Upper lobe of left lung (tissue), 6 donors: ENCODE measurements at regions not wholly inside any gene's neighbourhood (a gene's known extent, or its start where the extent isn't known, plus 50 kb on each side); places are given as distances from the start of the nearest gene placed in this dataset.

Source experiments
- ATAC-seq, 2 donors: fragments of 200-7000 bp; cut with Tn5 transposase; one replicate each; pipeline ENCODE4 v1.9.1; 2022; ENCODE audit warnings: mild to moderate bottlenecking in 2 of 2, moderate library complexity in 2 of 2; ENCODE audit not compliant: low FRiP score in 2 of 2
- DNase-seq, 2 donors: peaks; one replicate each; pipeline ENCODE4 v3.0.0-alpha.2; 2019 to 2020
- H3K27ac ChIP-seq, 4 donors: fragments of 200-600 bp; sonication (generic); one replicate each; pipeline ENCODE4 v1.5.1; 2016 to 2019
- H3K27me3 ChIP-seq, 4 donors: fragments of 200-600 bp; sonication (generic); one replicate each; pipeline ENCODE4 v1.5.1; 2017 to 2019
- H3K36me3 ChIP-seq, 4 donors: fragments of 200-600 bp; sonication (generic); one replicate each; pipeline ENCODE4 v1.5.1; 2016 to 2019
- H3K4me1 ChIP-seq, 4 donors: fragments of 200-600 bp; sonication (generic); one replicate each; pipeline ENCODE4 v1.5.1; 2018 to 2019
- H3K4me3 ChIP-seq, 4 donors: fragments of 200-600 bp; sonication (generic); one replicate each; pipeline ENCODE4 v1.5.1; 2017 to 2019; ENCODE audit warnings: mild to moderate bottlenecking in 2 of 4, moderate library complexity in 1 of 4
- H3K9me3 ChIP-seq, 4 donors: fragments of 200-600 bp; sonication (generic); one replicate each; pipeline ENCODE4 v1.5.1; 2018 to 2019
- CTCF ChIP-seq, 6 experiments: fragments of 450-650 bp in 4 of 6; fragments of 200-600 bp in 2 of 6; sonication (generic) in 2 of 6; IDR thresholded peaks; one replicate each; pipeline ENCODE4 v1.5.1; 2016 to 2019; ENCODE audit warnings: antibody characterized with exemption in 6 of 6
- EP300 ChIP-seq, 4 donors: sonication (generic); formaldehyde crosslinking; IDR thresholded peaks; one replicate each; pipeline ENCODE4 v1.5.1; 2017; ENCODE audit warnings: antibody characterized with exemption in 4 of 4, control low read depth in 2 of 4
- POLR2A ChIP-seq, 4 donors: fragments of 450-650 bp; IDR thresholded peaks; one replicate each; pipeline ENCODE4 v1.5.1; 2016 to 2017; ENCODE audit warnings: antibody characterized with exemption in 4 of 4, mild to moderate bottlenecking in 2 of 4
- POLR2AphosphoS5 ChIP-seq, 2 donors: sonication (generic); formaldehyde crosslinking; IDR thresholded peaks; one replicate each; pipeline ENCODE4 v1.5.1; 2017; ENCODE audit warnings: antibody characterized with exemption in 2 of 2
- WGBS, 2 donors: methylation state at CpG; one replicate each; pipeline ENCODE4 v1.1.5; 2017 to 2018; 5-methylcytosine and 5-hydroxymethylcytosine counted together
- donor health status: DM: no; HTN: no; CAD: no; lungs with moderate emphysema.
- donor health status: DM: no; HTN: yes; CAD: no; lungs with severe emphysema.

GRCh38 chr18:78178812-78179211, 800.8 kb upstream of the SALL3 start:
- DNase-seq, result no peak
- no peak for ATAC-seq
- Histone ChIP-seq H3K27me3 (no peaks in the 10 kb centered on the region), H3K9me3 (peaks cover 0 to 7% (median 3%) of the 10 kb centered on the region in 4 donors), H3K4me1 (peaks cover 0 to 3% (median 0%) of the 10 kb centered on the region in 4 donors), H3K27ac (no peak overlapping the region), H3K36me3 (no peaks in the 10 kb centered on the region), H3K4me3 (no peak overlapping the region)
- WGBS, 2 donors, result 68 to 70% methylated on average over 4 of the region's 4 CpGs
- TF ChIP-seq CTCF (IDR thresholded peaks at IDR 0.05) (no peak), POLR2AphosphoS5 (IDR thresholded peaks at IDR 0.05) (no peak)

GRCh38 chr18:78180741-78181140, 798.9 kb upstream of the SALL3 start:
- no peak overlapping the region for H3K27ac ChIP-seq
- H3K27me3 ChIP-seq, result no peaks in the 10 kb centered on the region
- 78 to 86% methylated on average over 12 of the region's 12 CpGs for WGBS, 2 donors
- H3K4me3 ChIP-seq, result no peak overlapping the region
- ATAC-seq (no peak), DNase-seq (no peak)
- no peak for TF ChIP-seq POLR2AphosphoS5 (IDR thresholded peaks at IDR 0.05)
- no peak for TF ChIP-seq EP300 (IDR thresholded peaks at IDR 0.05)
- no peak for TF ChIP-seq CTCF (IDR thresholded peaks at IDR 0.05)
- TF ChIP-seq POLR2A (IDR thresholded peaks at IDR 0.05), result no peak
- peaks cover 0 to 11% (median 3%) of the 10 kb centered on the region in 4 donors for H3K9me3 ChIP-seq
- H3K36me3 ChIP-seq, result no peaks in the 10 kb centered on the region
- H3K4me1 ChIP-seq, result peaks cover 0 to 3% (median 0%) of the 10 kb centered on the region in 4 donors

- Histone ChIP-seq H3K4me1 (no peaks in the 10 kb centered on the region), H3K27ac (no peak overlapping the region), H3K27me3 (no peaks in the 10 kb centered on the region), H3K4me3 (no peak overlapping the region), H3K9me3 (peaks cover 0 to 11% (median 3%) of the 10 kb centered on the region in 4 donors), H3K36me3 (no peaks in the 10 kb centered on the region)
- TF ChIP-seq EP300 (IDR thresholded peaks at IDR 0.05), result no peak
- no peak for TF ChIP-seq POLR2AphosphoS5 (IDR thresholded peaks at IDR 0.05)
- no peak for TF ChIP-seq POLR2A (IDR thresholded peaks at IDR 0.05)
- no peak for TF ChIP-seq CTCF (IDR thresholded peaks at IDR 0.05)
- ATAC-seq, result no peak
- no peak for DNase-seq
Observed at GRCh38 chr18:78183815-78184214, 795.8 kb upstream of the SALL3 start.

- Histone ChIP-seq H3K9me3 (no peaks in the 10 kb centered on the region), H3K4me1 (peaks cover 0 to 7% (median 3%) of the 10 kb centered on the region in 4 donors), H3K27ac (no peak overlapping the region), H3K36me3 (no peaks in the 10 kb centered on the region), H3K4me3 (no peak overlapping the region), H3K27me3 (no peaks in the 10 kb centered on the region)
- WGBS, 2 donors, result 64 to 68% methylated on average over 4 of the region's 4 CpGs
- TF ChIP-seq EP300 (IDR thresholded peaks at IDR 0.05) (no peak), POLR2AphosphoS5 (IDR thresholded peaks at IDR 0.05) (no peak), POLR2A (IDR thresholded peaks at IDR 0.05) (no peak), CTCF (IDR thresholded peaks at IDR 0.05) (no peak)
- no peak for ATAC-seq
- no peak for DNase-seq
Observed at GRCh38 chr18:78191276-78191675, 788.3 kb upstream of the SALL3 start.

GRCh38 chr18:78192054-78192453, 787.6 kb upstream of the SALL3 start:
- 10 to 15% methylated on average over 1 of the region's 1 CpG for WGBS, 2 donors
- peak in 1 of 2 donors; percentile 91 for DNase-seq
- ATAC-seq, result peak; percentile 51 to 88

More at GRCh38 chr18:78192054-78192453, 787.6 kb upstream of the SALL3 start:
- Histone ChIP-seq H3K36me3 (no peaks in the 10 kb centered on the region), H3K9me3 (no peaks in the 10 kb centered on the region), H3K27ac (no peak overlapping the region), H3K4me3 (no peak overlapping the region), H3K27me3 (no peaks in the 10 kb centered on the region), H3K4me1 (peaks cover 0 to 7% (median 3%) of the 10 kb centered on the region in 4 donors)
- TF ChIP-seq EP300 (IDR thresholded peaks at IDR 0.05) (no peak), POLR2A (IDR thresholded peaks at IDR 0.05) (no peak), CTCF (IDR thresholded peaks at IDR 0.05) (peak in 3 of 6 experiments; percentile 41 to 57 (median 56)), POLR2AphosphoS5 (IDR thresholded peaks at IDR 0.05) (no peak)
